PFSK-1 (cell line): ENCODE measurements at regions not wholly inside any gene's neighbourhood (a gene's known extent, or its start where the extent isn't known, plus 50 kb on each side); places are given as distances from the start of the nearest gene placed in this dataset.

ENCODE experiments used
- FOXP2 ChIP-seq: optimal IDR thresholded peaks from 2 replicates; pipeline ENCODE3; 2011; ENCODE audit warnings: borderline replicate concordance, control low read depth, inconsistent platforms; ENCODE audit not compliant: insufficient read depth; ENCODE audit errors: extremely low read length, extremely low read depth
- POLR2AphosphoS5 ChIP-seq: IDR thresholded peaks from 2 replicates; pipeline ENCODE4 v1.6.1; 2012; ENCODE audit warnings: low read depth, mild to moderate bottlenecking, control low read depth, low read length, moderate library complexity
- SIN3A ChIP-seq: IDR thresholded peaks from 2 replicates; pipeline ENCODE4 v1.6.1; 2012; ENCODE audit warnings: mild to moderate bottlenecking, low read length, moderate library complexity, borderline replicate concordance; ENCODE audit not compliant: insufficient read depth
- TAF1 ChIP-seq: IDR thresholded peaks from 2 replicates; pipeline ENCODE4 v1.6.1; 2012; ENCODE audit warnings: low read length, control low read depth, borderline replicate concordance; ENCODE audit not compliant: insufficient read depth
- TF ChIP-seq, protein P1 (sequence below), 2 experiments: IDR thresholded peaks; 2 replicates each; pipeline versions ENCODE4 v1.6.1 to v1.8.0; 2011 to 2012; ENCODE audit warnings: low read depth in 2 of 2, low read length in 2 of 2, control low read depth in 1 of 2, inconsistent platforms in 1 of 2, mild to moderate bottlenecking in 1 of 2, moderate library complexity in 1 of 2; ENCODE audit not compliant: insufficient read depth in 1 of 2

DNA sequence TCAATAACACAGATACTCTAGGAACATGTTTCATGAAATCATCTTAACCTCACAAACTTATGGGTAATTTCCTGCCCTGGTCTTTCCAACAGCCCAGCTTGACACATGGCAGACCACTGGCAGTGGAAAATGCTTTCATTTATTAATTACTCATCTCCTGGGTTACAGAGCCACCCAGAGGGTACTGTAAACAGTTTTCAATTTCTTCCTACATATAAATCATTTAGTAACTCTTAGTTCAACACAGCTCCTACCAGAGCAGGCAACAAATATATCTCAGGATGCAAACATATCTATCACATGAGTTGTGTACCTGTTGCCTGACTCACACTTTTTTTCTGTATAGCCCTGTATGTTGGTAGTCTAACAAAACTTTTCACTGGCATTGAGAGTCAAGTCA lies 99.2 kb upstream of the VRK2 start:
- TF ChIP-seq SIN3A (no peak), FOXP2 (no peak), TAF1 (no peak), POLR2AphosphoS5 (no peak)
- TF ChIP-seq, protein P1, sequence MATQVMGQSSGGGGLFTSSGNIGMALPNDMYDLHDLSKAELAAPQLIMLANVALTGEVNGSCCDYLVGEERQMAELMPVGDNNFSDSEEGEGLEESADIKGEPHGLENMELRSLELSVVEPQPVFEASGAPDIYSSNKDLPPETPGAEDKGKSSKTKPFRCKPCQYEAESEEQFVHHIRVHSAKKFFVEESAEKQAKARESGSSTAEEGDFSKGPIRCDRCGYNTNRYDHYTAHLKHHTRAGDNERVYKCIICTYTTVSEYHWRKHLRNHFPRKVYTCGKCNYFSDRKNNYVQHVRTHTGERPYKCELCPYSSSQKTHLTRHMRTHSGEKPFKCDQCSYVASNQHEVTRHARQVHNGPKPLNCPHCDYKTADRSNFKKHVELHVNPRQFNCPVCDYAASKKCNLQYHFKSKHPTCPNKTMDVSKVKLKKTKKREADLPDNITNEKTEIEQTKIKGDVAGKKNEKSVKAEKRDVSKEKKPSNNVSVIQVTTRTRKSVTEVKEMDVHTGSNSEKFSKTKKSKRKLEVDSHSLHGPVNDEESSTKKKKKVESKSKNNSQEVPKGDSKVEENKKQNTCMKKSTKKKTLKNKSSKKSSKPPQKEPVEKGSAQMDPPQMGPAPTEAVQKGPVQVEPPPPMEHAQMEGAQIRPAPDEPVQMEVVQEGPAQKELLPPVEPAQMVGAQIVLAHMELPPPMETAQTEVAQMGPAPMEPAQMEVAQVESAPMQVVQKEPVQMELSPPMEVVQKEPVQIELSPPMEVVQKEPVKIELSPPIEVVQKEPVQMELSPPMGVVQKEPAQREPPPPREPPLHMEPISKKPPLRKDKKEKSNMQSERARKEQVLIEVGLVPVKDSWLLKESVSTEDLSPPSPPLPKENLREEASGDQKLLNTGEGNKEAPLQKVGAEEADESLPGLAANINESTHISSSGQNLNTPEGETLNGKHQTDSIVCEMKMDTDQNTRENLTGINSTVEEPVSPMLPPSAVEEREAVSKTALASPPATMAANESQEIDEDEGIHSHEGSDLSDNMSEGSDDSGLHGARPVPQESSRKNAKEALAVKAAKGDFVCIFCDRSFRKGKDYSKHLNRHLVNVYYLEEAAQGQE (IDR thresholded peaks at IDR 0.05; ENCODE audit: insufficient read depth in 1 of 2, low read depth in 2 of 2, low read length in 2 of 2) = no peak

DNA sequence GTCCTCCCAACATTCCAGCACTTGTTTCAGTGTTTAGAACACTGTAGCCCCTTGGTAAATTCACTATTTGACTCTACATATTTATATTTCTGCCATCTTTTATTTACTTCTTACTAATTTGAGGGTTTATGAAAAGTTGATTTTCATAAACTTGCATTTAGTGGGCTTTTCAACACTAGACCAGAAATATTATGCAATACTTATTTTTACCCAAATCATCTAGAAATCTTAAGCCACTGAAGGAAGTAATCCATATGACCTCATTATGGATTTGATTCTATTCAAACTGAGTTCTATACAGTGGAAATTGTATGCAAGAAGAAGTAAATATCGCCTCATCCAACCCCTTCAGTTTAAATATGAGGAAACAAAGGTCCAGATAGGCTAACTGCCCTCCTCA lies 92.6 kb upstream of the VRK2 start:
- no peak for TF ChIP-seq SIN3A
- no peak for TF ChIP-seq FOXP2
- TF ChIP-seq, protein P1 (IDR thresholded peaks at IDR 0.05; ENCODE audit: insufficient read depth in 1 of 2, low read depth in 2 of 2, low read length in 2 of 2) = no peak
- no peak for TF ChIP-seq POLR2AphosphoS5
- TF ChIP-seq TAF1 = no peak

DNA sequence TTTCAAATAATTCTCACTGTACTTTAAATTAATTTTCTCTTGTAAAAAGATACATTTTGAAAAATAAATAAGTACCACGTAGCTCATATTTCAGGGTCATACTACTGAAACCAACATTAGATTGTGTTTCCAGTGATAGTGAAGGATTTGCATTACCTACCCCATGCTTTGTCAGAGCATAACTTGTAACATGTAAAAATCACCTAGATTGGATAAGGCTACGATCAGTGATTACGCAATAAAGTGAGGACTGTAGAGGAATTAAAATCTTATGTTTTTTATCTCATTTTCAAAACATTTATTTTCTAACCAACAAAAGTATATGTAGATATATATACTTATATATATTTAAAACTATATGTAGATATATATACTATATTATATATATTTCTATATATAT lies 89.4 kb upstream of the VRK2 start:
- TF ChIP-seq, protein P1 (IDR thresholded peaks at IDR 0.05; ENCODE audit: insufficient read depth in 1 of 2, low read depth in 2 of 2, low read length in 2 of 2) = no peak
- TF ChIP-seq POLR2AphosphoS5 (no peak), TAF1 (no peak), FOXP2 (no peak), SIN3A (no peak)

DNA sequence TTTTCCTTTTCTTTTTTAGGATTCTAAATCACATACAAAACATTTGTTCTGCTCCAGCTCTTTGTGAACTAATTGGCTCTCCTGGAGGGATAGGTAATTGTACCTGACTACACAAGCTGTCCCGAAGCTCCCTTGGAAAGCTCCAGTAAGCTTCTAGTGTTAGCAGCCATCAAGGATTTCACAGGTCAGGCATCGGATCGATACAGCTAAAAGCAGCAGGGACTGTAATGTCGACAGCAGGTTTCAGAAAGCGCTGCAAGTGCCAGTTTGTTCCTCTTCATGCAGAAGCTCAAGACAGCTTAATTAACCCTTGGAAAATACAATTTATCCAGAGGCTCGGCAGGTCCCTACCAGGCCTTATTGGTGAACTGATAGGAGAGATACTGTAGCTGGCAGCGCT lies 87.2 kb upstream of the VRK2 start:
- TF ChIP-seq FOXP2 (no peak), SIN3A (no peak), TAF1 (no peak), POLR2AphosphoS5 (no peak)
- TF ChIP-seq, protein P1 (IDR thresholded peaks at IDR 0.05; ENCODE audit: insufficient read depth in 1 of 2, low read depth in 2 of 2, low read length in 2 of 2) = no peak

DNA sequence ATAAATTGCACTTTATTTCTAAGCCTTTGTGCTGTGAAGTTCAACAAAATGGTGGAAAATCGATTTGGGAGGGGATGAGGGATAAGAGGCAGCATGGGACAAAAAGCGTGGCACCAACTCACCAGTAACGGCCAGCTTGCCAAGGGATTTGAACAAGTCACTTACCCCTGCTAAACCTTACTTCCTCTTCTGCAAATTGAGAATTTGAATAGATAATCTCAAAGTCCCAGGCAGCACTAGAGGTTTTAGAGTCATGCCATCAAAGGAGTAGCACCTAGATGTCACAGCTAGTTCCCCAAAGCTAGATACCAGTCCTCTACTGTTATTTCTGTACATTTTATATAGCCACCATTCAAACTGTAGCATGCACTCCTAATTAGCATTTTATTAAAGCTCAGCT lies 83.7 kb upstream of the VRK2 start:
- TF ChIP-seq POLR2AphosphoS5 = no peak
- TF ChIP-seq FOXP2 = no peak
- no peak for TF ChIP-seq SIN3A
- TF ChIP-seq TAF1 = no peak
- TF ChIP-seq, protein P1 (IDR thresholded peaks at IDR 0.05; ENCODE audit: insufficient read depth in 1 of 2, low read depth in 2 of 2, low read length in 2 of 2) = no peak
